ENCODE measurements at regions not wholly inside any gene's neighbourhood (a gene's known extent, or its start where the extent isn't known, plus 50 kb on each side); places are given as distances from the start of the nearest gene placed in this dataset.

- H3K4me1 ChIP-seq: no peaks in the 10 kb centered on the region
- intact Hi-C loops (cut with DNase I): no loop called here
- no peak for ATAC-seq
Observed at GRCh38 chr12:19065223-19065622, 64.3 kb upstream of the PLEKHA5 start.

GRCh38 chr12:19065871-19066270, 63.7 kb upstream of the PLEKHA5 start:
- Histone ChIP-seq H3K4me1 (no peaks in the 10 kb centered on the region), H3K36me3 (no peaks in the 10 kb centered on the region), H3K4me3 (no peak overlapping the region), H3K9me3 (no peaks in the 10 kb centered on the region), H3K27ac (no peak overlapping the region), H3K27me3 (no peaks in the 10 kb centered on the region)
- intact Hi-C loops (cut with DNase I): no loop called here
- TF ChIP-seq CTCF (IDR thresholded peaks at IDR 0.05): no peak
- ATAC-seq (no peak), DNase-seq (no peak)

More at GRCh38 chr12:19065223-19065622, 64.3 kb upstream of the PLEKHA5 start:
- Histone ChIP-seq H3K27ac (no peak overlapping the region), H3K36me3 (no peaks in the 10 kb centered on the region), H3K9me3 (no peaks in the 10 kb centered on the region), H3K4me3 (no peak overlapping the region), H3K27me3 (no peaks in the 10 kb centered on the region)
- TF ChIP-seq CTCF (IDR thresholded peaks at IDR 0.05): no peak
- no peak for DNase-seq

- no peak overlapping the region for H3K27ac ChIP-seq
- intact Hi-C loops (cut with DNase I): no loop called here
- H3K4me3 ChIP-seq: no peak overlapping the region
- ATAC-seq (no peak), DNase-seq (no peak)
- H3K4me1 ChIP-seq: no peaks in the 10 kb centered on the region
- no peaks in the 10 kb centered on the region for H3K9me3 ChIP-seq
- H3K36me3 ChIP-seq: no peaks in the 10 kb centered on the region
- TF ChIP-seq CTCF (IDR thresholded peaks at IDR 0.05): no peak
- no peaks in the 10 kb centered on the region for H3K27me3 ChIP-seq
Observed at GRCh38 chr12:19066475-19067001, 63.0 kb upstream of the PLEKHA5 start.

GRCh38 chr12:19068137-19068536, 61.4 kb upstream of the PLEKHA5 start:
- DNase-seq: no peak
- no peak overlapping the region for H3K27ac ChIP-seq
- H3K9me3 ChIP-seq: no peaks in the 10 kb centered on the region
- intact Hi-C loops (cut with DNase I): no loop called here
- no peaks in the 10 kb centered on the region for H3K36me3 ChIP-seq
- no peaks in the 10 kb centered on the region for H3K27me3 ChIP-seq
- H3K4me3 ChIP-seq: no peak overlapping the region
- no peaks in the 10 kb centered on the region for H3K4me1 ChIP-seq
- no peak for TF ChIP-seq CTCF (IDR thresholded peaks at IDR 0.05)
- ATAC-seq: no peak

GRCh38 chr12:19070341-19070740, 59.2 kb upstream of the PLEKHA5 start:
- no peak overlapping the region for H3K27ac ChIP-seq
- no peak overlapping the region for H3K4me3 ChIP-seq
- no peak for DNase-seq
- intact Hi-C loops (cut with DNase I): no loop called here
- H3K27me3 ChIP-seq: no peaks in the 10 kb centered on the region
- no peaks in the 10 kb centered on the region for H3K9me3 ChIP-seq
- no peak for ATAC-seq
- no peaks in the 10 kb centered on the region for H3K36me3 ChIP-seq
- no peaks in the 10 kb centered on the region for H3K4me1 ChIP-seq
- TF ChIP-seq CTCF (IDR thresholded peaks at IDR 0.05): no peak

GRCh38 chr12:19074700-19075099, 54.8 kb upstream of the PLEKHA5 start:
- no peak overlapping the region for H3K27ac ChIP-seq
- H3K4me3 ChIP-seq: no peak overlapping the region
- DNase-seq (no peak), ATAC-seq (no peak)
- intact Hi-C loops (cut with DNase I): no loop called here
- no peaks in the 10 kb centered on the region for H3K36me3 ChIP-seq
- H3K4me1 ChIP-seq: no peaks in the 10 kb centered on the region
- no peaks in the 10 kb centered on the region for H3K9me3 ChIP-seq
- TF ChIP-seq CTCF (IDR thresholded peaks at IDR 0.05): no peak
- no peaks in the 10 kb centered on the region for H3K27me3 ChIP-seq
